Neuronal stem cell (in vitro differentiated cells): ENCODE measurements at regions not wholly inside any gene's neighbourhood (a gene's known extent, or its start where the extent isn't known, plus 50 kb on each side); places are given as distances from the start of the nearest gene placed in this dataset.

Source experiments
- DNase-seq: peaks from one replicate; pipeline ENCODE4 v3.0.0-alpha.2; 2013; ENCODE audit warnings: low spot score
- H2AFZ ChIP-seq: one replicate; pipeline ENCODE4 v1.6.1; 2013; ENCODE audit warnings: mild to moderate bottlenecking, low read length, inconsistent platforms
- H2AK5ac ChIP-seq: 2 replicates; pipeline ENCODE4 v1.6.1; 2013; ENCODE audit warnings: low read depth, mild to moderate bottlenecking, inconsistent platforms, low read length, moderate library complexity, mixed read lengths
- H2BK120ac ChIP-seq: 2 replicates; pipeline ENCODE4 v1.6.1; 2013; ENCODE audit warnings: low read depth, mild to moderate bottlenecking, inconsistent platforms, low read length, moderate library complexity, mixed read lengths
- H2BK12ac ChIP-seq: one replicate; pipeline ENCODE4 v1.6.1; 2013; ENCODE audit warnings: low read length, inconsistent platforms
- H2BK15ac ChIP-seq: 2 replicates; pipeline ENCODE4 v1.6.1; 2013; ENCODE audit warnings: mild to moderate bottlenecking, low read length, inconsistent platforms, mixed read lengths
- H2BK5ac ChIP-seq: one replicate; pipeline ENCODE4 v1.6.1; 2013; ENCODE audit warnings: inconsistent platforms, mild to moderate bottlenecking, low read length, moderate library complexity
- H3K14ac ChIP-seq: one replicate; pipeline ENCODE4 v1.6.1; 2013; ENCODE audit warnings: low read length, inconsistent platforms
- H3K18ac ChIP-seq: 2 replicates; pipeline ENCODE4 v1.6.1; 2013; ENCODE audit warnings: low read length, inconsistent platforms
- H3K23ac ChIP-seq: 2 replicates; pipeline ENCODE4 v1.6.1; 2013; ENCODE audit warnings: low read depth, mild to moderate bottlenecking, mixed read lengths, low read length, inconsistent platforms; ENCODE audit not compliant: poor library complexity
- H3K27ac ChIP-seq: replicated peaks from 3 replicates; pipeline ENCODE4 v1.5.1; 2013; ENCODE audit warnings: low read length, inconsistent platforms
- H3K27me3 ChIP-seq, 3 experiments: 2 replicates each; pipeline ENCODE4 v1.6.1; 2013; ENCODE audit warnings: low read length in 3 of 3, mild to moderate bottlenecking in 2 of 3, inconsistent platforms in 1 of 3, low read depth in 1 of 3, mixed read lengths in 1 of 3, moderate library complexity in 1 of 3; ENCODE audit not compliant: control insufficient read depth in 3 of 3, insufficient read depth in 3 of 3
- H3K36me3 ChIP-seq, 2 donors: replicated peaks in 1 of 2; 2 replicates each; pipeline ENCODE4 v1.6.1; 2013; ENCODE audit warnings: low read length in 2 of 2; ENCODE audit not compliant: control insufficient read depth in 2 of 2, insufficient read depth in 2 of 2
- H3K4ac ChIP-seq: 2 replicates; pipeline ENCODE4 v1.6.1; 2013; ENCODE audit warnings: inconsistent platforms, mild to moderate bottlenecking, low read length, moderate library complexity
- H3K4me1 ChIP-seq, 2 donors: 1 replicate in 1 of 2; 2 replicates in 1 of 2; pipeline ENCODE4 v1.6.1; 2013; ENCODE audit warnings: low read length in 2 of 2, low read depth in 1 of 2; ENCODE audit not compliant: control insufficient read depth in 2 of 2, insufficient read depth in 1 of 2
- H3K4me2 ChIP-seq: one replicate; pipeline ENCODE4 v1.6.1; 2013; ENCODE audit warnings: mild to moderate bottlenecking, low read length, inconsistent platforms; ENCODE audit not compliant: insufficient read depth, poor library complexity, severe bottlenecking
- H3K4me3 ChIP-seq, 2 donors: 2 replicates each; pipeline ENCODE4 v1.5.1; 2013; ENCODE audit warnings: low read length in 2 of 2, mild to moderate bottlenecking in 2 of 2, inconsistent platforms in 1 of 2, moderate library complexity in 1 of 2
- H3K79me1 ChIP-seq: one replicate; pipeline ENCODE4 v1.6.1; 2013; ENCODE audit warnings: low read depth, mild to moderate bottlenecking, inconsistent platforms, low read length, moderate library complexity
- H3K9ac ChIP-seq: one replicate; pipeline ENCODE4 v1.6.1; 2013; ENCODE audit warnings: mild to moderate bottlenecking, low read depth, low read length, inconsistent platforms; ENCODE audit not compliant: poor library complexity
- H3K9me3 ChIP-seq, 2 donors: replicated peaks in 1 of 2; 2 replicates each; pipeline versions ENCODE3 to v1.6.1; 2013; ENCODE audit warnings: low read length in 2 of 2, mild to moderate bottlenecking in 2 of 2, inconsistent platforms in 1 of 2, low read depth in 1 of 2, mixed read lengths in 1 of 2, moderate library complexity in 1 of 2; ENCODE audit not compliant: control insufficient read depth in 2 of 2, insufficient read depth in 1 of 2
- H4K8ac ChIP-seq: one replicate; pipeline ENCODE4 v1.6.1; 2013; ENCODE audit warnings: low read depth, mild to moderate bottlenecking, inconsistent platforms, low read length, moderate library complexity
- H4K91ac ChIP-seq: one replicate; pipeline ENCODE4 v1.6.1; 2013; ENCODE audit warnings: low read length, low read depth, mild to moderate bottlenecking, inconsistent platforms; ENCODE audit not compliant: poor library complexity
- WGBS, 2 donors: extraction: QIAGEN DNeasy Blood & Tissue Kit; methylation state at CpG; one replicate each; pipeline ENCODE4 v1.1.7; 2013; ENCODE audit warnings: missing lambda C conversion rate in 2 of 2, mixed read lengths in 1 of 2; ENCODE audit not compliant: insufficient read length in 2 of 2, insufficient replicate concordance in 1 of 2; ENCODE audit errors: extremely low coverage in 2 of 2; 5-methylcytosine and 5-hydroxymethylcytosine counted together

- H3K14ac ChIP-seq, result no peak overlapping the region
- no peak overlapping the region for H2BK12ac ChIP-seq
- H2BK15ac ChIP-seq, result no peak overlapping the region
- no peaks in the 10 kb centered on the region for H3K79me1 ChIP-seq
- H3K27ac ChIP-seq, result no peak overlapping the region
- H3K23ac ChIP-seq, result no peak overlapping the region
- H4K91ac ChIP-seq, result no peak overlapping the region
- no CpG with 5 or more reads among the region's 3 CpGs for WGBS, 2 donors
- H2AK5ac ChIP-seq, result no peak overlapping the region
- no peak overlapping the region for H2BK120ac ChIP-seq
- H4K8ac ChIP-seq, result no peak overlapping the region
- no peaks in the 10 kb centered on the region for H3K4me1 ChIP-seq
- H3K9me3 ChIP-seq, result peaks cover 0 to 2% of the 10 kb centered on the region in 2 donors
- H3K9ac ChIP-seq, result no peak overlapping the region
- H2AFZ ChIP-seq, result no peak overlapping the region
- H3K18ac ChIP-seq, result no peak overlapping the region
- H2BK5ac ChIP-seq, result no peak overlapping the region
- no peak overlapping the region for H3K4me3 ChIP-seq
- no peak overlapping the region for H3K4me2 ChIP-seq
- peaks cover 0 to 3% (median 0%) of the 10 kb centered on the region in 3 experiments for H3K27me3 ChIP-seq
- H3K36me3 ChIP-seq, result no peaks in the 10 kb centered on the region
- H3K4ac ChIP-seq, result no peak overlapping the region
- DNase-seq, result no peak
Measured at GRCh38 chr2:239685965-239686364, 285.1 kb upstream of the HDAC4 start.

- H3K9me3 ChIP-seq, result peaks cover 0 to 2% of the 10 kb centered on the region in 2 donors
- H2BK5ac ChIP-seq, result no peak overlapping the region
- no peak overlapping the region for H3K9ac ChIP-seq
- no peak overlapping the region for H2BK12ac ChIP-seq
- H3K4me2 ChIP-seq, result no peak overlapping the region
- H3K14ac ChIP-seq, result no peak overlapping the region
- H3K36me3 ChIP-seq, result no peaks in the 10 kb centered on the region
- H3K27ac ChIP-seq, result no peak overlapping the region
- H2AFZ ChIP-seq, result no peak overlapping the region
- H3K4me3 ChIP-seq, result peak overlapping the region in 1 of 2 donors; percentile 52
- H3K4me1 ChIP-seq, result no peaks in the 10 kb centered on the region
- no peak overlapping the region for H2BK120ac ChIP-seq
- H3K18ac ChIP-seq, result peak overlapping the region; percentile 11
- H2BK15ac ChIP-seq, result no peak overlapping the region
- no CpG with 5 or more reads among the region's 8 CpGs for WGBS, 2 donors
- no peaks in the 10 kb centered on the region for H3K79me1 ChIP-seq
- no peak for DNase-seq
- no peak overlapping the region for H4K91ac ChIP-seq
- no peak overlapping the region for H3K23ac ChIP-seq
- H3K4ac ChIP-seq, result no peak overlapping the region
- H4K8ac ChIP-seq, result no peak overlapping the region
- no peak overlapping the region for H2AK5ac ChIP-seq
- H3K27me3 ChIP-seq, result peaks cover 0 to 3% (median 0%) of the 10 kb centered on the region in 3 experiments
Measured at GRCh38 chr2:239685556-239685955, 284.7 kb upstream of the HDAC4 start.

- H3K4me2 ChIP-seq, result no peak overlapping the region
- H3K9me3 ChIP-seq, result peaks cover 0 to 2% of the 10 kb centered on the region in 2 donors
- H3K4me3 ChIP-seq, result no peak overlapping the region
- no peak overlapping the region for H3K23ac ChIP-seq
- no peak overlapping the region for H4K91ac ChIP-seq
- H2BK12ac ChIP-seq, result no peak overlapping the region
- H2BK15ac ChIP-seq, result no peak overlapping the region
- H2AK5ac ChIP-seq, result no peak overlapping the region
- H3K14ac ChIP-seq, result no peak overlapping the region
- H3K4ac ChIP-seq, result no peak overlapping the region
- WGBS, 2 donors, result no CpG with 5 or more reads among the region's 4 CpGs
- no peaks in the 10 kb centered on the region for H3K36me3 ChIP-seq
- H4K8ac ChIP-seq, result no peak overlapping the region
- H3K27me3 ChIP-seq, result peaks cover 0 to 3% (median 0%) of the 10 kb centered on the region in 3 experiments
- H3K18ac ChIP-seq, result no peak overlapping the region
- no peak overlapping the region for H3K27ac ChIP-seq
- no peaks in the 10 kb centered on the region for H3K79me1 ChIP-seq
- H3K9ac ChIP-seq, result no peak overlapping the region
- H2AFZ ChIP-seq, result no peak overlapping the region
- no peak overlapping the region for H2BK5ac ChIP-seq
- H2BK120ac ChIP-seq, result no peak overlapping the region
- no peak for DNase-seq
- H3K4me1 ChIP-seq, result no peaks in the 10 kb centered on the region
Measured at GRCh38 chr2:239684996-239685395, 284.2 kb upstream of the HDAC4 start.

- Histone ChIP-seq H3K9me3 (peaks cover 0 to 2% of the 10 kb centered on the region in 2 donors), H3K79me1 (no peaks in the 10 kb centered on the region), H3K14ac (no peak overlapping the region), H2BK120ac (no peak overlapping the region), H2BK5ac (no peak overlapping the region), H3K36me3 (no peaks in the 10 kb centered on the region), H2AK5ac (no peak overlapping the region), H4K91ac (no peak overlapping the region), H3K4me2 (no peak overlapping the region), H3K23ac (no peak overlapping the region), H2AFZ (no peak overlapping the region), H2BK15ac (no peak overlapping the region), H3K4me3 (peak overlapping the region in 1 of 2 donors; percentile 23), H2BK12ac (no peak overlapping the region), H3K4ac (no peak overlapping the region), H3K4me1 (no peaks in the 10 kb centered on the region), H4K8ac (no peak overlapping the region), H3K27me3 (peaks cover 0 to 3% (median 0%) of the 10 kb centered on the region in 3 experiments), H3K18ac (no peak overlapping the region), H3K9ac (no peak overlapping the region), H3K27ac (no peak overlapping the region)
- no peak for DNase-seq
- WGBS, 2 donors, result no CpG with 5 or more reads among the region's 6 CpGs
Measured at GRCh38 chr2:239684271-239684810, 283.5 kb upstream of the HDAC4 start.
